Endothelial cell of umbilical vein (primary cell): ENCODE measurements at regions not wholly inside any gene's neighbourhood (a gene's known extent, or its start where the extent isn't known, plus 50 kb on each side); places are given as distances from the start of the nearest gene placed in this dataset. TPM values are rescaled to one million over a fixed set of nuclear protein-coding genes. Genes with fewer than 3 reads are reported as not detected.
"Not testable (repeated sequence)": the region's sequence is repeated elsewhere in the genome, so short reads cannot be mapped to it uniquely, and the experiment has no call there.

ENCODE experiments used
- BruUV-seq: library from RNA; stranded (reverse); fragments of 400-500 nt; replicated peaks from 2 replicates; lab custom pipeline; 2021; lab: Mats Ljungman, UMichigan
- CTCF ChIA-PET: fragments of 300-600, 350-600 bp; sonication (Branson Sonifier 250); formaldehyde crosslinking; loops from one replicate; lab custom pipeline; 2021; ENCODE audit warnings: antibody characterized with exemption, inconsistent platforms; lab: Charles Lee
- POLR2A ChIA-PET: fragments of 300-600, 350-600 bp; sonication (Branson Sonifier 250); formaldehyde crosslinking; loops from one replicate; lab custom pipeline; 2021; ENCODE audit warnings: antibody characterized with exemption, inconsistent platforms; lab: Charles Lee
- DNase-seq: peaks from one replicate; pipeline ENCODE4 v3.0.0-alpha.2; 2011; ENCODE audit warnings: low read depth, low spot score
- FAIRE-seq: peaks from 2 replicates; lab custom pipeline; 2011; peaks lifted over from hg19 to GRCh38; lab: Jason Lieb, UNC
- H2AFZ ChIP-seq: 2 replicates; pipeline ENCODE4 v1.6.0; 2012; ENCODE audit warnings: low read depth, low read length, control low read depth, inconsistent platforms
- H3K27ac ChIP-seq: 2 replicates; pipeline ENCODE4 v1.5.1; 2011; ENCODE audit warnings: low read depth, mild to moderate bottlenecking, control low read depth, low read length, moderate library complexity; ENCODE audit not compliant: insufficient read depth
- H3K27me3 ChIP-seq, 2 experiments: 2 replicates each; pipeline versions ENCODE4 v1.6.0 to v1.6.1; 2011; ENCODE audit warnings: low read length in 2 of 2, mixed read lengths in 1 of 2; ENCODE audit not compliant: control insufficient read depth in 2 of 2, insufficient read depth in 2 of 2
- H3K36me3 ChIP-seq, 2 experiments: 2 replicates in 1 of 2; 3 replicates in 1 of 2; pipeline ENCODE4 v1.5.1; 2011; ENCODE audit warnings: low read length in 2 of 2, mild to moderate bottlenecking in 1 of 2, moderate library complexity in 1 of 2; ENCODE audit not compliant: control insufficient read depth in 2 of 2, insufficient read depth in 2 of 2; ENCODE audit errors: extremely low read depth in 1 of 2
- H3K4me1 ChIP-seq: 3 replicates; pipeline ENCODE4 v1.5.1; 2011; ENCODE audit warnings: mild to moderate bottlenecking, low read length; ENCODE audit not compliant: control insufficient read depth, insufficient read depth; ENCODE audit errors: extremely low read depth
- H3K4me2 ChIP-seq: 2 replicates; pipeline ENCODE4 v1.6.1; 2011; ENCODE audit warnings: low read length, control low read depth, mixed read lengths; ENCODE audit not compliant: insufficient read depth
- H3K4me3 ChIP-seq, 3 experiments: fragments of 200-600 bp in 1 of 3; sonication (generic), shearing (Covaris generic) in 1 of 3; replicated peaks in 1 of 3; 2 replicates each; pipeline ENCODE4 v1.5.1; 2011 to 2016; ENCODE audit warnings: control low read depth in 3 of 3, low read length in 3 of 3, mild to moderate bottlenecking in 2 of 3, inconsistent platforms in 1 of 3, low read depth in 1 of 3, moderate library complexity in 1 of 3; ENCODE audit not compliant: insufficient read depth in 1 of 3
- H3K79me2 ChIP-seq: 2 replicates; pipeline ENCODE4 v1.6.0; 2012; ENCODE audit warnings: low read length, inconsistent platforms; ENCODE audit not compliant: control insufficient read depth, insufficient read depth
- H3K9ac ChIP-seq: replicated peaks from 2 replicates; pipeline ENCODE3; 2011; ENCODE audit warnings: low read length, control low read depth; ENCODE audit not compliant: insufficient read depth; ENCODE audit errors: extremely low read depth
- H3K9me1 ChIP-seq: replicated peaks from 3 replicates; pipeline ENCODE4 v1.6.0; 2011; ENCODE audit warnings: mild to moderate bottlenecking, low read length; ENCODE audit not compliant: control insufficient read depth, insufficient read depth; ENCODE audit errors: extremely low read depth
- H3K9me3 ChIP-seq: replicated peaks from 2 replicates; pipeline ENCODE4 v1.5.1; 2012; ENCODE audit warnings: low read length, inconsistent platforms; ENCODE audit not compliant: control insufficient read depth, insufficient read depth
- H4K20me1 ChIP-seq: replicated peaks from 2 replicates; pipeline ENCODE3; 2011; ENCODE audit warnings: mild to moderate bottlenecking, low read length; ENCODE audit not compliant: control insufficient read depth, insufficient read depth; ENCODE audit errors: extremely low read depth
- dilution Hi-C: fragments of 300-500 bp; cut with MboI; formaldehyde crosslinking; loops from one replicate; pipeline ENCODE4 v1.15.0; 2019; ENCODE audit warnings: low sequenced_read_pairs; ENCODE audit not compliant: extremely low pct_ligation_motif_present
- intact Hi-C: fragments of 100-400 bp; cut with micrococcal nuclease; formaldehyde crosslinking; loops from one replicate; pipeline ENCODE4 v1.10.0; 2022
- small RNA-seq: library from RNA; depleted of rRNA; stranded (forward); fragments of <200 nt; gene quantifications from one replicate; pipeline ENCODE3, GENCODE V24; 2012; ENCODE audit warnings: low replicate concordance, low read depth; ENCODE audit not compliant: insufficient read depth, insufficient read length

- H3K9me3 ChIP-seq, H2AFZ ChIP-seq, H3K9ac ChIP-seq, CTCF ChIA-PET, FAIRE-seq, intact Hi-C loops, POLR2A ChIA-PET, dilution Hi-C loops, H3K4me2 ChIP-seq, H3K36me3 ChIP-seq, DNase-seq, H3K9me1 ChIP-seq, BruUV-seq, H3K4me3 ChIP-seq, H3K4me1 ChIP-seq, H3K79me2 ChIP-seq, H3K27ac ChIP-seq, H4K20me1 ChIP-seq, H3K27me3 ChIP-seq: not testable (repeated sequence)
These were observed 62.7 kb upstream of the SOX11 start for GRCh38 chr2:5629510-5629909.

GRCh38 chr2:5637051-5637450 lies 55.1 kb upstream of the SOX11 start:
- POLR2A ChIA-PET, dilution Hi-C loops, BruUV-seq: not testable (repeated sequence)

More at GRCh38 chr2:5637051-5637450, 55.1 kb upstream of the SOX11 start:
- H3K79me2 ChIP-seq, H3K36me3 ChIP-seq, H3K9me1 ChIP-seq, H4K20me1 ChIP-seq, CTCF ChIA-PET, H3K4me2 ChIP-seq, H2AFZ ChIP-seq, H3K27me3 ChIP-seq, H3K9me3 ChIP-seq, H3K4me3 ChIP-seq, H3K27ac ChIP-seq, FAIRE-seq, intact Hi-C loops, DNase-seq, H3K4me1 ChIP-seq, H3K9ac ChIP-seq: not testable (repeated sequence)

Small RNAs in the stretch of these regions (small RNA-seq; reads per million reads assigned to genes)
- gene RF00322, result not detected
- not detected for gene RNU6-649P
